AG08395 (cell line): ENCODE measurements at regions not wholly inside any gene's neighbourhood (a gene's known extent, or its start where the extent isn't known, plus 50 kb on each side); places are given as distances from the start of the nearest gene placed in this dataset.
"Not testable (repeated sequence)": the region's sequence is repeated elsewhere in the genome, so short reads cannot be mapped to it uniquely, and the experiment has no call there.

ENCODE experiments used
- DNase-seq: peaks from one replicate; pipeline ENCODE4 v3.0.0; 2012; ENCODE audit warnings: mixed read lengths, low spot score

GRCh38 chr15:62324382-62324781, 159.3 kb upstream of the C2CD4B start:
- peak; percentile 52 for DNase-seq

GRCh38 chr15:62325597-62325996, 160.5 kb upstream of the C2CD4B start:
- no peak for DNase-seq

GRCh38 chr15:62326460-62327011, 161.5 kb upstream of the C2CD4B start:
- DNase-seq, result no peak

- DNase-seq, result no peak
These were observed 162.3 kb upstream of the C2CD4B start for GRCh38 chr15:62327406-62327805.

GRCh38 chr15:62332472-62332871, 167.4 kb upstream of the C2CD4B start:
- not testable (repeated sequence) for DNase-seq

GRCh38 chr15:62334536-62334935, 169.5 kb upstream of the C2CD4B start:
- no peak for DNase-seq

GRCh38 chr15:62337934-62338333, 172.8 kb upstream of the C2CD4B start:
- no peak for DNase-seq

GRCh38 chr15:62338497-62338896, 173.4 kb upstream of the C2CD4B start:
- no peak for DNase-seq

GRCh38 chr15:62342959-62343358, 177.9 kb upstream of the C2CD4B start:
- DNase-seq, result no peak

- no peak for DNase-seq
These were observed 178.3 kb upstream of the C2CD4B start for GRCh38 chr15:62343397-62343796.

GRCh38 chr15:62344806-62345539, 179.9 kb upstream of the C2CD4B start:
- DNase-seq, result peak; percentile 33

- no peak for DNase-seq
These were observed 181.1 kb upstream of the C2CD4B start for GRCh38 chr15:62346168-62346567.

GRCh38 chr15:62348118-62348517, 183.0 kb upstream of the C2CD4B start:
- no peak for DNase-seq

GRCh38 chr15:62348623-62349022, 183.5 kb upstream of the C2CD4B start:
- DNase-seq, result no peak

GRCh38 chr15:62352817-62353216, 187.7 kb upstream of the C2CD4B start:
- no peak for DNase-seq

GRCh38 chr15:62357431-62357830, 192.3 kb upstream of the C2CD4B start:
- DNase-seq, result peak; percentile 8

GRCh38 chr15:62359416-62359815, 194.3 kb upstream of the C2CD4B start:
- no peak for DNase-seq

- DNase-seq, result no peak
These were observed 195.4 kb upstream of the C2CD4B start for GRCh38 chr15:62360332-62361097.

- DNase-seq, result no peak
These were observed 197.1 kb upstream of the C2CD4B start for GRCh38 chr15:62362144-62362543.

GRCh38 chr15:62362608-62363007, 197.5 kb upstream of the C2CD4B start:
- DNase-seq, result peak; percentile 90

GRCh38 chr15:62363913-62364312, 198.8 kb upstream of the C2CD4B start:
- DNase-seq, result no peak

- DNase-seq, result no peak
These were observed 200.8 kb upstream of the C2CD4B start for GRCh38 chr15:62365795-62366442.

GRCh38 chr15:62369454-62369853, 204.4 kb upstream of the C2CD4B start:
- no peak for DNase-seq
